HL-60 (cell line): ENCODE measurements at regions not wholly inside any gene's neighbourhood (a gene's known extent, or its start where the extent isn't known, plus 50 kb on each side); places are given as distances from the start of the nearest gene placed in this dataset.

Experiments
- GABPA ChIP-seq: IDR thresholded peaks from 2 replicates; pipeline ENCODE4 v1.6.1; 2012; ENCODE audit warnings: low read depth
- POLR2AphosphoS5 ChIP-seq: IDR thresholded peaks from 2 replicates; pipeline ENCODE4 v1.6.1; 2012; ENCODE audit warnings: low read depth
- SPI1 ChIP-seq: IDR thresholded peaks from 2 replicates; pipeline ENCODE4 v1.6.1; 2012; ENCODE audit warnings: low read depth, mild to moderate bottlenecking, borderline replicate concordance
- TF ChIP-seq, protein P1 (sequence below): IDR thresholded peaks from one replicate; pipeline ENCODE4 v1.5.1; 2011; ENCODE audit warnings: low read length, control low read depth, inconsistent platforms; ENCODE audit not compliant: insufficient read depth

DNA sequence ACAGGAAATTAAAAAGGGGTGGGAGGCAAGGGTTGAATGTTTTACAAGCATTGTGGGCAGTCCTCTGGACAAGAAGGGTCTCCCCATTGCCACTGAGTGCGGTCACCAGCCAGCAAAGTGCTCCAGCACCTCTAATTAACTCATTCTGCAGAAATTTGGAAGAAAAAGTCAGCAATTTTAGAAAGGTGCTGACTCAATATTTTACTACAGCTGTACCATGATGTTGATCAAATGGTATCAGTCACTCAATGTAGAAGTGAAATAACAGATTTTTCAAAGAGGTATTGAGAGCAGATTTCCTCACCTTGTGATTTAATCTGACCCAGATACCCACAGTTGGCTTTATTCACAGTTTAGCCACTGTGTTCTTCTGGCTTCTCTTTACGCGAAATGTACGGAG lies 96.7 kb downstream of the PMP22 start:
- TF ChIP-seq, protein P1, sequence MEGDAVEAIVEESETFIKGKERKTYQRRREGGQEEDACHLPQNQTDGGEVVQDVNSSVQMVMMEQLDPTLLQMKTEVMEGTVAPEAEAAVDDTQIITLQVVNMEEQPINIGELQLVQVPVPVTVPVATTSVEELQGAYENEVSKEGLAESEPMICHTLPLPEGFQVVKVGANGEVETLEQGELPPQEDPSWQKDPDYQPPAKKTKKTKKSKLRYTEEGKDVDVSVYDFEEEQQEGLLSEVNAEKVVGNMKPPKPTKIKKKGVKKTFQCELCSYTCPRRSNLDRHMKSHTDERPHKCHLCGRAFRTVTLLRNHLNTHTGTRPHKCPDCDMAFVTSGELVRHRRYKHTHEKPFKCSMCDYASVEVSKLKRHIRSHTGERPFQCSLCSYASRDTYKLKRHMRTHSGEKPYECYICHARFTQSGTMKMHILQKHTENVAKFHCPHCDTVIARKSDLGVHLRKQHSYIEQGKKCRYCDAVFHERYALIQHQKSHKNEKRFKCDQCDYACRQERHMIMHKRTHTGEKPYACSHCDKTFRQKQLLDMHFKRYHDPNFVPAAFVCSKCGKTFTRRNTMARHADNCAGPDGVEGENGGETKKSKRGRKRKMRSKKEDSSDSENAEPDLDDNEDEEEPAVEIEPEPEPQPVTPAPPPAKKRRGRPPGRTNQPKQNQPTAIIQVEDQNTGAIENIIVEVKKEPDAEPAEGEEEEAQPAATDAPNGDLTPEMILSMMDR: no peak
- TF ChIP-seq POLR2AphosphoS5 (no peak), GABPA (no peak), SPI1 (no peak)
